T-cell (primary cell): ENCODE measurements at regions not wholly inside any gene's neighbourhood (a gene's known extent, or its start where the extent isn't known, plus 50 kb on each side); places are given as distances from the start of the nearest gene placed in this dataset.

Experiments
- ATAC-seq, 4 experiments: fragments of 200-7000 bp in 3 of 4; fragments of 150-1000 bp in 1 of 4; cut with Tn5 transposase; replicated peaks in 1 of 4; 1 replicate in 3 of 4; 2 replicates in 1 of 4; pipeline ENCODE4 v1.10.0; 2021; ENCODE audit warnings: moderate library complexity in 3 of 4, mild to moderate bottlenecking in 2 of 4, moderate number of reproducible peaks in 1 of 4
- CTCF ChIA-PET, 2 donors: fragments of 300-600 bp; sonication (Branson Sonifier 250); formaldehyde crosslinking; loops; one replicate each; lab custom pipeline; 2022; ENCODE audit warnings: antibody characterized with exemption in 2 of 2; lab: Charles Lee
- POLR2A ChIA-PET, 2 donors: fragments of 300-600 bp; sonication (Branson Sonifier 250); formaldehyde crosslinking; loops; one replicate each; lab custom pipeline; 2022; ENCODE audit warnings: antibody characterized with exemption in 2 of 2; lab: Charles Lee
- DNase-seq, 35 experiments: peaks; one replicate each; pipeline versions ENCODE4 v3.0.0 to v3.0.0-alpha.2; 2013 to 2023
- H3K27ac ChIP-seq: one replicate; pipeline ENCODE4 v1.5.1; 2013; ENCODE audit warnings: low read length
- H3K27me3 ChIP-seq, 2 experiments: replicated peaks in 1 of 2; 1 replicate in 1 of 2; 2 replicates in 1 of 2; pipeline versions ENCODE4 v1.6.1 to v1.7.0; 2013; ENCODE audit warnings: low read length in 1 of 2, mixed read lengths in 1 of 2; ENCODE audit not compliant: control insufficient read depth in 2 of 2, insufficient read depth in 2 of 2; ENCODE audit errors: extremely low read depth in 1 of 2
- H3K36me3 ChIP-seq, 2 donors: 1 replicate in 1 of 2; 2 replicates in 1 of 2; pipeline versions ENCODE4 v1.6.1 to v1.7.0; 2013; ENCODE audit warnings: low read length in 1 of 2; ENCODE audit not compliant: control insufficient read depth in 2 of 2, insufficient read depth in 1 of 2; ENCODE audit errors: extremely low read depth in 1 of 2
- H3K4me1 ChIP-seq, 2 experiments: 1 replicate in 1 of 2; 2 replicates in 1 of 2; pipeline versions ENCODE4 v1.6.1 to v1.7.0; 2013; ENCODE audit warnings: low read length in 2 of 2, mixed read lengths in 1 of 2; ENCODE audit not compliant: insufficient read depth in 2 of 2, control insufficient read depth in 1 of 2; ENCODE audit errors: extremely low read depth in 1 of 2
- H3K4me3 ChIP-seq, 2 donors: 1 replicate in 1 of 2; 2 replicates in 1 of 2; pipeline versions ENCODE4 v1.5.1 to v1.7.0; 2013; ENCODE audit warnings: mild to moderate bottlenecking in 2 of 2, low read length in 1 of 2, moderate library complexity in 1 of 2; ENCODE audit not compliant: control insufficient read depth in 1 of 2; ENCODE audit errors: extremely low read depth in 1 of 2
- H3K9me3 ChIP-seq: 2 replicates; pipeline ENCODE4 v1.7.0; 2013
- H3K27ac Mint-ChIP-seq, 2 donors: one replicate each; pipeline ENCODE4 v1.8.0; 2020 to 2021; ENCODE audit warnings: mild to moderate bottlenecking in 2 of 2, mixed read lengths in 2 of 2
- H3K27me3 Mint-ChIP-seq, 2 donors: one replicate each; pipeline ENCODE4 v1.8.0; 2021 to 2022; ENCODE audit warnings: mixed read lengths in 2 of 2
- H3K36me3 Mint-ChIP-seq: one replicate; pipeline ENCODE4 v1.8.0; 2021; ENCODE audit warnings: mixed read lengths
- H3K4me1 Mint-ChIP-seq, 3 donors: one replicate each; pipeline ENCODE4 v1.8.0; 2020 to 2022; ENCODE audit warnings: mixed read lengths in 3 of 3, mild to moderate bottlenecking in 1 of 3
- H3K4me3 Mint-ChIP-seq, 3 donors: one replicate each; pipeline ENCODE4 v1.8.0; 2020 to 2022; ENCODE audit warnings: mild to moderate bottlenecking in 3 of 3, mixed read lengths in 3 of 3, moderate library complexity in 3 of 3
- H3K9me3 Mint-ChIP-seq, 3 donors: one replicate each; pipeline ENCODE4 v1.8.0; 2020 to 2022; ENCODE audit warnings: mixed read lengths in 3 of 3
- WGBS: methylation state at CpG from one replicate; pipeline ENCODE4 v1.1.5; 2013; ENCODE audit warnings: missing lambda C conversion rate; ENCODE audit not compliant: insufficient coverage; 5-methylcytosine and 5-hydroxymethylcytosine counted together

DNA sequence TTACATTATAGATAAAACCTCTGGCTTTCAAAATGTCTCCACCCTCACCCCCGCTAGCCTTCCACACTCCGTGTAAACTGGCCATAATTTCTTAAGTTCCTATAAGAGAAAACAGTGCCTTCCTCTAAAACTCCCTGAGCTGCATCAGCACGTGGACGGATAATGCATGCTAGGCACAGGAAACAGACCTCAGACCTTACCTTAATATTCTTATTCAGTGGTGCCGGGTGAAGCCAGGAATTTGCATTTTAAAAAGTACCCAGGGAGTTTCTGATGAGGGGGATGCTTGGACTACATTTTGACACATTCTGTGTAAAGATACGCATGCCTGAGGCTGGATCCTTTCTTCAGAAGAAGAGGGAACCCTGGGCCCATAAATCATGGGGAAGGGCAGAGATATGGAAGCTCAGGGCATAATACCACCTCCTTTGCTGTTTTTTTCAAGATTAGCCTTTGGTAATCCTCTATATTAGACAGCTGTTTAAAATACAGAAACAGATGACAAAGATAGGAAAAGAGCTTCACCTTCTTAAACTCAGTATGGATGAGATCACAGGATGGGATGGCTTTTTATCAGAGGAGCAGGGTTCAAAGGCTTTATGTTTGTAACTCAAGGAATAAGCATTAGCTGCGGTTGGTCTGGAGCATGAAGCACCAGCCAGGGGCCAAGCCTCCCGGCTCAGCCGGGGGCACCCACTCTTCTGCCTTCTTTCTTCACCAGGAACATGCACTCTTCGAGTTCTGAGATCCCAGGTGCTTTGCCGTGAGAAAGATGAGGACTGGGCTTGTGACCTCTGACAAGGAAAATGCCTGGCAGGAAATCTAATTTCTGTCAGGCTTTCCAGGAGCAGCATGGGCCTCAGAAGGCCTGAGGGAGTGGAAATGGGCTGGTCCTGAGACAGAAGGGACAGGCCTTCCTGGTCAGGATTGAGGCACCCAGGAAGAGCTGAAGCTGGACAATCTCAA, 218.1 kb upstream of the SOX4 start:
- ChIA-PET POLR2A (no interaction called here), CTCF (no interaction called here)
- WGBS, result 100% methylated on average over 5 of the region's 11 CpGs
- Histone ChIP-seq H3K27ac (no peak overlapping the region), H3K4me1 (no peaks in the 10 kb centered on the region), H3K4me3 (no peak overlapping the region), H3K36me3 (no peaks in the 10 kb centered on the region), H3K27me3 (no peaks in the 10 kb centered on the region), H3K9me3 (no peaks in the 10 kb centered on the region)
- Mint-ChIP-seq H3K27ac (no peak overlapping the region), H3K9me3 (no peaks in the 10 kb centered on the region), H3K27me3 (no peaks in the 10 kb centered on the region), H3K4me1 (no peaks in the 10 kb centered on the region), H3K4me3 (no peak overlapping the region), H3K36me3 (no peaks in the 10 kb centered on the region)
- ATAC-seq, result no peak
- no peak for DNase-seq

DNA sequence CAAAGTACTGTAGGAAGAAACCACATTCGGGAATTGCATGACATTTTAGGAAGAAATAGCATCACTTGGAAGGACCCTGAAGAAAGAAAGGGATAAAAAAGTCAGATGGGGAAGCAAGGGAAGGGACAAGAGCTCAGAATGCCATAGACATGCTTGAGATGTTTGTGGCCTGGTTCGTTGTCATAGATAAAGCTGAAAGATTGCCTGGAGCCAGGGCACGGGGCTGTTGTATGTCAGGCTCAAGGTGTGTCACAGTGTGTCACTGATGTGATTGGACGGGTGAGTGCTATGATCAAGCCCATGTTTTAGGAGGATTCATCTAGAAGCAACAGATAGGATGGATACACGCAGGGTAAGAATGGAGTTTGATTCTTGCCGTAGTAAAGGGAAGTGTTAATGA, 216.2 kb upstream of the SOX4 start:
- Mint-ChIP-seq H3K4me3 (no peak overlapping the region), H3K9me3 (no peaks in the 10 kb centered on the region), H3K4me1 (no peaks in the 10 kb centered on the region), H3K36me3 (no peaks in the 10 kb centered on the region), H3K27ac (no peak overlapping the region), H3K27me3 (no peaks in the 10 kb centered on the region)
- Histone ChIP-seq H3K27ac (no peak overlapping the region), H3K27me3 (no peaks in the 10 kb centered on the region), H3K9me3 (no peaks in the 10 kb centered on the region), H3K4me3 (no peak overlapping the region), H3K36me3 (no peaks in the 10 kb centered on the region), H3K4me1 (no peaks in the 10 kb centered on the region)
- DNase-seq, result no peak
- CTCF ChIA-PET, result no interaction called here
- WGBS, result 92% methylated on average over 6 of the region's 6 CpGs
- POLR2A ChIA-PET, result interaction anchor here in 1 of 2 donors (0.7 kb wide), 1 partner anchor 45 kb away, joined by 3 read pairs; no protein-coding TSS in a partner anchor
- no peak for ATAC-seq

DNA sequence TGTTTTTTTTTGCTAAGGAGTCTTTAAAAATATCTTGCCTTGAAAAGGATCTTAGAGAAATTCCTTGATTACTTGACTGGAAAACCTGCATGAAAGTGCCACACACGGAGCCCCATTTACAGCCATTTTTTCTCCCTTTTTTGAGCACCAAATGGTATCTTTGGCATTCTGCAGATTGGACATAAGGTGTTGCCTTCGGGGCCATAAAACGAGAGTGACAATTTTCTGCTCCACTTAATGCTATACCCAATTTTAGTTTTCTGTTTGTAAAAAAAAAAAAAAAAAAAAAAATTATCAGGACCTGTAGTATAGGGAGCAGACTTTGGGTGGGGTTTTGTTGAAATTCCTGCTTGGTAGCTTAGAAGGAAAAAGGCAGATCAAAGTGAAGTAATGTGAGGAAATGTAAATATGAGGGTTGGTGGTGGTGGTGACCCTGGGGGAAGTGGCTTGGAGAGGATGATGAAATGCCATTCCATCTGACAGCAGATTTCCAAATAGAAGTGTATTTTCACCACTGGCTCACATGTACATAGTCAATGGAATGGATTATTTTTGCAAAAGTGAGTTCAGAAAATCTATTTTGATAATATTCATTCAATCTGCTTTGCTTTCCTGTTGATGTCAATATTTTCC, 212.1 kb upstream of the SOX4 start:
- Mint-ChIP-seq H3K4me1 (no peaks in the 10 kb centered on the region), H3K4me3 (no peak overlapping the region), H3K27ac (no peak overlapping the region), H3K9me3 (peaks cover 0 to 4% (median 0%) of the 10 kb centered on the region in 3 donors), H3K27me3 (no peaks in the 10 kb centered on the region), H3K36me3 (no peaks in the 10 kb centered on the region)
- ChIA-PET CTCF (no interaction called here), POLR2A (interaction anchor here in 1 of 2 donors (0.6 kb wide), 1 partner anchor 16 kb away, joined by 3 read pairs; no protein-coding TSS in a partner anchor)
- ATAC-seq (no peak), DNase-seq (no peak)
- no peaks in the 10 kb centered on the region for H3K4me1 ChIP-seq
- no peak overlapping the region for H3K4me3 ChIP-seq
- 80% methylated on average over 1 of the region's 3 CpGs for WGBS
- H3K9me3 ChIP-seq, result no peaks in the 10 kb centered on the region
- H3K36me3 ChIP-seq, result no peaks in the 10 kb centered on the region
- no peaks in the 10 kb centered on the region for H3K27me3 ChIP-seq
- no peak overlapping the region for H3K27ac ChIP-seq

DNA sequence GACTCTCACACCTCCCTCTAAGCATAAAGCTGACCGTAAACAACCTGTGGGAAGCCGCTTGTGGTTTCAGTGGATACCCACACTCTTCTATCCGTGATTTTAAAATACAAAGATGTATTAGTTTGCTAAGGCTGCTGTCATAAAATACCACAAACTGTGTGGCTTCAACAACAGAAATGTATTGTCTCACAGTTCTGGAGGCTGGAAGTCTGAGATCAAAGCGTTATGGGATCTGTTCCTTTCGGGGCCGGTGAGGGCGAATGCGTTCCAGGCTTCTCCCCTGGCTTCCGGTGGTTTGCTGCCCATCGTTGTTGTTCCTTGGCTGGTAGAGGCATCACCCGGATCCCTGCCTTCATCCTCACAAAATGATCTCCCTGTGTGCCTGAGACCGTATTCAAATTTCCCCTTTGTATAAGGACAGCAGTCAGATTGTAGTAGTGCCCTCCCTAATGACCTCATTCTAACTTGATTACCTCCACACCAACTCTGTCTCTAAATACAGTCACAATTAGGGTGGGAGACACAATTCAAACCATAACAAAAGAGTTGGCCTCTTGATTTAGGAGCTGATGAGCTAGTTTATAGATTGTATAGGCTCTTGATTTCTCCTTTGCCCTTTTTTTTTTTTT, 210.6 kb upstream of the SOX4 start:
- ATAC-seq (no peak), DNase-seq (no peak)
- peaks cover 0 to 4% (median 0%) of the 10 kb centered on the region in 3 donors for H3K9me3 Mint-ChIP-seq
- H3K4me1 Mint-ChIP-seq, result no peaks in the 10 kb centered on the region
- H3K27ac ChIP-seq, result no peak overlapping the region
- H3K9me3 ChIP-seq, result no peaks in the 10 kb centered on the region
- no peaks in the 10 kb centered on the region for H3K4me1 ChIP-seq
- no peaks in the 10 kb centered on the region for H3K27me3 ChIP-seq
- CTCF ChIA-PET, result no interaction called here
- no peaks in the 10 kb centered on the region for H3K36me3 Mint-ChIP-seq
- no peak overlapping the region for H3K4me3 Mint-ChIP-seq
- POLR2A ChIA-PET, result no interaction called here
- no peaks in the 10 kb centered on the region for H3K36me3 ChIP-seq
- H3K27me3 Mint-ChIP-seq, result no peaks in the 10 kb centered on the region
- no peak overlapping the region for H3K27ac Mint-ChIP-seq
- 76% methylated on average over 6 of the region's 12 CpGs for WGBS
- no peak overlapping the region for H3K4me3 ChIP-seq

DNA sequence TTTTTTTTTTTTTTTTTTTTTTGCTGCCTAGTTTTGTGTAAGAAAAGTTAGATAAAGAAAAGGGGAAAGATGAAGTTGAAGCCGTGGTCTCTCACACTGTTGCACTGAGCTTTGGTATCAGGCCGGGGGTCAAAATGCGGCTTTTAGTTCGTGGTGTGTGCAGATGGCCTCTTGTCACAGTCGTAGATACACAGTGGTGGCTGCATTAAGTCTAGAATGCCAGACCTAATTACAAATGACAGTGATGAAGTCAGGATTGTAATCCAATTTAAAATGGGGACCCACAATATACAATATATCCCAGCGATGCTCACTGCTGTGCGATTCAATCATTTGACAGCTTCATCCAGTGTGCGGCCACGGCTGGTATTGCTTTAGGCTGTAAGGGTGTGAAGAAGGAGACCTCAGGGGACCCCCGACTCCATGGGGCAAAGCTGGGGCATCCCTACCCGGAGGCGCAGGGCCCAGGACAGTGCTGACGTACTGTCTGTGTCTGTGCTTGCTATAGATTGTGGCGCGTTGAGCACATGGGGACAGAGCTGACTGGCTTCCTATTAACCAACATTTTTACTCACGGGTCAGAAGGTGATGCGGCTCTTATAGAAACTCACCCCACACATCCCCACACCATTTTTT, 210.0 kb upstream of the SOX4 start:
- Mint-ChIP-seq H3K27me3 (no peaks in the 10 kb centered on the region), H3K27ac (no peak overlapping the region), H3K36me3 (no peaks in the 10 kb centered on the region), H3K9me3 (peaks cover 0 to 4% (median 0%) of the 10 kb centered on the region in 3 donors), H3K4me3 (no peak overlapping the region), H3K4me1 (no peaks in the 10 kb centered on the region)
- WGBS, result 88% methylated on average over 10 of the region's 17 CpGs
- Histone ChIP-seq H3K27ac (no peak overlapping the region), H3K4me3 (no peak overlapping the region), H3K9me3 (no peaks in the 10 kb centered on the region), H3K36me3 (no peaks in the 10 kb centered on the region), H3K27me3 (no peaks in the 10 kb centered on the region), H3K4me1 (no peaks in the 10 kb centered on the region)
- DNase-seq (no peak), ATAC-seq (no peak)
- CTCF ChIA-PET, result no interaction called here
- POLR2A ChIA-PET, result no interaction called here

DNA sequence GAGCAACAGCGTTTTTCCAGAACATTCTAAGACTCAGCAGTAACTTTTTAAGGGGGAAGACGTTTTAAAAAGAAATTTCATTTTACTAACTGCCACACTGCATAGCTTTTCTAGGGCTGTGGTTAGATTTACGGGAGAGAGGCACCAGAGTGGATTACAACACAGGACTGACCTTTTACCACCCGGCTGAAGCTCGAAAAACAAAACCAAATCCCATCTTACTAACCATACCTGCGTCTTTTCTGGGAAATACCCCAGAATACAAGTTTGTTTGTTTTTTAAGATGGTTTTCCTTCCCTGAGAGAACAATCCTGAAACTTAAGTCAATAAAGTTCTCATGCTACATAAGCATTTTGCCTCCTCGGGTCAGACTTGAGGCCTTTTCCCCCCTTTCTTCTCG, 209.3 kb upstream of the SOX4 start:
- H3K4me1 Mint-ChIP-seq, result no peaks in the 10 kb centered on the region
- Histone ChIP-seq H3K4me3 (no peak overlapping the region), H3K36me3 (no peaks in the 10 kb centered on the region), H3K9me3 (no peaks in the 10 kb centered on the region), H3K4me1 (no peaks in the 10 kb centered on the region), H3K27ac (no peak overlapping the region), H3K27me3 (no peaks in the 10 kb centered on the region)
- WGBS, result no CpG with 5 or more reads among the region's 8 CpGs
- POLR2A ChIA-PET, result no interaction called here
- H3K9me3 Mint-ChIP-seq, result peaks cover 0 to 4% (median 0%) of the 10 kb centered on the region in 3 donors
- DNase-seq (no peak), ATAC-seq (no peak)
- no peak overlapping the region for H3K27ac Mint-ChIP-seq
- no peaks in the 10 kb centered on the region for H3K36me3 Mint-ChIP-seq
- CTCF ChIA-PET, result no interaction called here
- no peaks in the 10 kb centered on the region for H3K27me3 Mint-ChIP-seq
- H3K4me3 Mint-ChIP-seq, result no peak overlapping the region
